ENCODE measurements at regions not wholly inside any gene's neighbourhood (a gene's known extent, or its start where the extent isn't known, plus 50 kb on each side); places are given as distances from the start of the nearest gene placed in this dataset.
"Not testable (repeated sequence)": the region's sequence is repeated elsewhere in the genome, so short reads cannot be mapped to it uniquely, and the experiment has no call there.

- no peak for DNase-seq (ENCODE audit: low spot score)
These were observed 1705.5 kb upstream of the PIK3C3 start for GRCh38 chr18:40249390-40250080.

GRCh38 chr18:40245612-40246011 lies 1709.4 kb upstream of the PIK3C3 start:
- DNase-seq (ENCODE audit: low spot score), result not testable (repeated sequence)

DNA sequence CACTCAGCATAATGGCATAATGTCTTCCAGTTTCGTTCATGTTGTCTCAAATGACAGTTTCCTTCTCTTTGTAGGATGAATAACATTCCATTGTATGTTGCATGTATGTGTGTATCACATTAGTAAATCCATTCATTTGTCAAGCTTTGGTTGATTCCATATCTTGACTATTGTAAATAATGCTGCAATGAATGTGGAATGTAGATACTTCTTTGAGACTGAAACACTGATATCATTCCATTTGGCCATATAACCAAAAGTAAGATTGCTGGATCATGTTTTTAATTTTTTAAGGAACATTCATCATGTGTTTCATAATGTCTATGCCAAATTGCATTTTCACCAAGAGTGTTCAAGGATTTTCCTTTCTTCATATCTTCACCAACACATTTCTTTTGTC lies 1711.4 kb upstream of the PIK3C3 start:
- DNase-seq (ENCODE audit: low spot score), result no peak

DNA sequence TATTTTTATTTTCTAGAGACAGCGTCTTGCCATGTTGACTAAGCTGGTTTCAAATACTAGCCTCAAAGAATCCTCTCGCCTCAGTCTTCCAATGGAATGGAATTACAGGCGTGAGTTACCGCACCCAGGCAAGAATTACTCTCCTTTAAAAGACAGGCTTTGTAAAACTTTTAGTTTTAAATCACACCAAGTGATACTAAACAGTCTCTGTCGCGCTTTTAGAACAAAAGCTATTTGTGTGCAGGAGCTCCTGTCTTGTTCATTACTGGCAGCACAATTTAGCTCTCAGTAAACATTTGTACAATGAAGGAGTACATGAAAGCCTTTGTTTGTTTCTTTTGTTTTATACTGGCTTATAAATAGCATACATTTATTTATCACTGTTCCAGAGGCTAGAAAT lies 1719.2 kb upstream of the PIK3C3 start:
- DNase-seq (ENCODE audit: low spot score), result no peak

GRCh38 chr18:40235323-40235722 lies 1719.7 kb upstream of the PIK3C3 start:
- DNase-seq (ENCODE audit: low spot score), result no peak

- DNase-seq (ENCODE audit: low spot score), result no peak
These were observed 1721.0 kb upstream of the PIK3C3 start for GRCh38 chr18:40233931-40234616.

DNA sequence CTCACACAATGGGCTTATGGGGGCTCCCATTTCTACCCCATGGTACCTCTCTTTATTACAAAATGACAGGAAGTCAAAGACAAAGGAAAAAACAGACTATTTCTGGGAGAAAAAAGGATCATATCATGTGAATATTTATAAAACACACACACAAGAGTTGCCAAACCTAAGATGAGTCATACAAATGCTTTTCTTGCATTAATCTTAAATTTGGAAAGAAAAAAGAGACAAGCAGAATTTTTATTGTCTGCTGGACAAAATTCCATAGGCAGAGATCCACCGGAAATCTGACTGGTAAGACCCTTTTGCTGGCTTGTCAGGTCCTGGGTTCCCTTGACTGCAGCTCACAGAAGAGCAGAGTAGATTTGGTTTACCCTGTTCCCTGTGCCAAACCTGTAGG lies 1732.3 kb upstream of the PIK3C3 start:
- DNase-seq (ENCODE audit: low spot score), result no peak

DNA sequence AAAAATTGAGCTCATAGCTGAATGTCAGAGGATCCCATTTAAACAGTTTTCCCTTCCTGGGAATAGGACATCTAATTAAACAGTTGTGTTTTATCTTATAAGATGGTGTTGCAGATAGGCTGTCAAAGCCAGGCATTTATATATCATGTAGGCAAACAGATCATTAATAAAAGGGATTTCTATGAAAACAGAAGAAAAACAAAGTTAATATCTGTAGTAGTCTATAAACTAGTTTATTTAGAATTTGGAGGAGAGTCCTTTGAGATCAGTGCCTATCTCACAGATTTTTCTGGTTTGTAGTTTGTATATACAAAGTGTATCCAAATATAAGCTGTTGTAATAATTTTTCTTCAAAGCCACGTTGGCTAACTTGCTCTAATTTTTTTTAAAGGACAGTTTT lies 1738.2 kb upstream of the PIK3C3 start:
- no peak for DNase-seq (ENCODE audit: low spot score)

DNA sequence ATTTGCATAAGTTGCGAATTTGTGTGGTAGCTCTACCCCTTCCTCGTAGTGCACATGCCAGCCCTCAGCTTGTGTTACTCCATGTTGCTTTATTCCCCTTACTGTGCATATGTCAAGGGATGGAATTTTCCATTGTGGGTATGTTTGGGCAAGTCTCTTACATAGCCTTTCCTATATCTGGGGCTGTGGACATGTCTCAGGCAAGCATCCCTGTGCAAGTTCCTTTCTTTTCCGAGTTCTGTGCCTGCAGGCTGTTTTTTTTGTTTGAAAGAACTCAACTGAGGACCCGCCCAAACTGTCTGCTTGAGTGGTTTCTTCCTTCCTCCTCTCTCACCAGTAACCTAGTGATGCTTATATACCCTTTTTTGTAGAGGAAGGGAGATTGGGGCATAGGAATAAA lies 1739.1 kb upstream of the PIK3C3 start:
- no peak for DNase-seq (ENCODE audit: low spot score)

DNA sequence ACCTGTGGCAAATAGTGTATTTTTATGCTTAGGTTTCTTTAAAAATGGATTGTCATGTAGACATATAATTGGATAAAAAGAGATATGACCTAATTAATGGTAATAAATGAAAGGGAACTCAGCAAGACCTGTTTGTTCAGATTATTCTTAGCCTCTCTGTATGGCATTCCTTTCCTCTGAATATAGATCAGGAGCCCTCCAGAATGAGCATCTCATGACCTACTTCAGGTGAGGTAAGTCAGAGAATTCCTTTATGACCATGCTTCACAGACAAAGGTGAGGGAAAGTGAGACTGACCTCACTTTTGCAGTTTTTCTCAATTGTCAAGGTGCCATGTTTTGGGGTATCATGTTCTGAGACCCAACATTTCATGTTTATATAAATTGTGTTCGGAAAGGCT lies 1744.3 kb upstream of the PIK3C3 start:
- DNase-seq (ENCODE audit: low spot score), result no peak

GRCh38 chr18:40208958-40209357 lies 1746.1 kb upstream of the PIK3C3 start:
- DNase-seq (ENCODE audit: low spot score), result no peak

DNA sequence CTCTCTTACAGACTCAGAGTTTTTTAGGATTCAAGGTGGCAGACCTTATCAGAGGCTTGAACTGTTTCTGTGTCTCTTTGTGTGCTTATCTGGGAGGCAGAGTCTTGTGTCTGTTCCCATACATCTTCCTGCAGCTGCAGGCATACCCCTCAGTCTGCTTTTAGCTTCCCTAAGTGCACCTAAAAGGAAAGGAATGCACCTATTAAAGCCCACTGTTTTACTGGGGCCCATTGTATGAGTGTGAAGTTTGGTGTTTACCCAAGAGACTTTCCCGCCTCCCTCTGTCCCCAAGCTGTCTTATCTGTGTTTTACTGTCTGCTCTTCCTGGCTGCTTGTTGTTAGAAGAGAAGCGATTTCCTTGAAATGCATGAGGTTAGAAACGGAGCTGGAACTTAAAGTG lies 1757.3 kb upstream of the PIK3C3 start:
- no peak for DNase-seq (ENCODE audit: low spot score)

GRCh38 chr18:40186677-40187076 lies 1768.4 kb upstream of the PIK3C3 start:
- DNase-seq (ENCODE audit: low spot score), result no peak

- no peak for DNase-seq (ENCODE audit: low spot score)
These were observed 1775.1 kb upstream of the PIK3C3 start for GRCh38 chr18:40179729-40180461.

DNA sequence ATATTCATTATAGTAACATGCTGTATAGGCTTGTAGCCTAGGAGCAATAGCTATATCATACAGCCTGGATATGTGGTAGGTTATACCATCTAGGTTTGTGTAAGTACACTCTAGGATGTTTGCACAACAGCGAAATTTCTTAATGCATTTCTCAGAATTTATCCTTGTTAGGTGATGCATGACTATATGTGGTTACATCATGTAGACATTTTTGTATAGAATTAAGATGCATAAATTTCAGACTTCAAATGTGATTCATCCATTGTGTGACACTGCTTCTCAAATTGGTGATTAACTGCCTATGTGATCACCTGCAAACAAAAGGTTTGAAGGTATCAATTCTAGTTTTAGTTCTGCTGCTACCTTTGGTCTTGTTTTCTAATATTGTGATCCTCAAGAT lies 1787.0 kb upstream of the PIK3C3 start:
- no peak for DNase-seq (ENCODE audit: low spot score)

DNA sequence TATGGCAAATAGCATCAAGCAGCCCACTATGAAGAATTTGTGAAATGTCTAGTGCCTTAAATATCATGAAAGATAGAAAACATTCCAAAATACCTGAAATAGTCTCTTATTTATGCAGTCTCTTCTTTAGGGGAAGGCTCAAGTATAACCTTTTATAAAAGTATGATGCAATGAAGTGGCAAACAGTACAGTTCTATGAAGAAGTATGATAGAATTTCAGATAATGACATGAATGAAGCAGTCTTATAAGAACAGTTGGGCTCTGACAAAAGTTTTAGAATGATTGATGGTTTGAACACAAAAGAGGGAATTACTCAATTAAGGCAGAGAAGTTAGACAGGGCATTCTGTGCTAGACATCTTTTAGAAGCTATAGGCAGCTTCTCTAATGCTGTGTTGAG lies 1791.8 kb upstream of the PIK3C3 start:
- DNase-seq (ENCODE audit: low spot score), result no peak

DNA sequence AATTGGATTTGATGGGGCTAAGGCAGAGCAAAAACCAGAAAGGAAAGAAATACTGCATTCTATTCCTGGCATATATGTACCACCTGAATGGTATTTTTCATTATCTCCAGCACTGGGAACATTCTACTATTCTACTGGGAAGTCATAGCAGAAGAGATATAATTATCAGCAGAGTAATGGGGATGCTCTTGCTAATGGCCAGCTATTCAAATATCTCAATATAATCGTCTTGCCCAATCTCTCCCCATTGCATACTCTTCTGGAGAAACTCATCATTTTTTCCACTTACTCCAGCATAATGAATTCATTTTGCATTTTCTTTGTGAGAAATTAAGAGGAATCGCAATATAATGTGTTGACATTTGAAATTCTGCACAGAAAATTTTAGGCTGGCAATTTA lies 1794.7 kb upstream of the PIK3C3 start:
- no peak for DNase-seq (ENCODE audit: low spot score)

DNA sequence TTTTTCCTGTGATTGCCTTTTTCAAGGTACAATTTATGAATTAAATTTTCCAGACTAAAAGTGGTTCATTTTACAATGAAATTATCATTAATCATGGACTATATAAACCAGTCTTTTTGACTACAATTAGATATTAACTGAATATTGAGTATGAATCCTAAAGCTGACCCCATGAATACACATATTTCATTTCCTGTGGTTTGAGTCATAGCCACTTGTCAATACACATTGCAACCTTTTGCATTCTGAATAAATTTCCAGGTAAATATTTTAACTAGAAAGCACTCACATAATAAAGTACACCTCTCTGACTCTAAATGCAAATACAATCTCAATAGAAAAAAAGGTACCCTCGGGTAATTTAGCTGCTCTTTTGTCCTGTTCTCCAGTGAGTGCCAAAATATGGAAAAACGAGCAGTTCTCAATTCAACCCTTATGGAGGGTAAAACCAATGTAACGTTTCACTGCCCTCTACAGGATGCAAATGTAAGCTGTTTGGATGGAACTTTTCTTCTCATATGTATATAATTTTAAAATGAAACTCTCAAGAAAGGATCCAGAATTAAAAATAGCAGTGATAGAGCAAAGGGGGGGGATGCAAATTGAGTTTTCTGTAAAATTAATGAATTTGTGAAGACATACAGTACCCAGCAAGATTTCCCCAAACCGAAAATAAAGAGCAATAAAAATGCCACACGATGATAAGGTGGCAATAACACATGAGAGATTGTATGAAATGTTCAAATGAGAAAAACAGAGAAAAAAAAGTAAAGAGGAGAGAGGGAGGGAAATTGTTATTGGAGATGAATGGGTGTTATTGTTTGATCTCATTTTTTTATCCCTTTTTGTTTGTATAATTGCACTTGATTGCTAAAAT lies 1795.7 kb upstream of the PIK3C3 start:
- DNase-seq (ENCODE audit: low spot score), result peak; percentile 33

GRCh38 chr18:40157120-40157519 lies 1797.9 kb upstream of the PIK3C3 start:
- DNase-seq (ENCODE audit: low spot score), result no peak

DNA sequence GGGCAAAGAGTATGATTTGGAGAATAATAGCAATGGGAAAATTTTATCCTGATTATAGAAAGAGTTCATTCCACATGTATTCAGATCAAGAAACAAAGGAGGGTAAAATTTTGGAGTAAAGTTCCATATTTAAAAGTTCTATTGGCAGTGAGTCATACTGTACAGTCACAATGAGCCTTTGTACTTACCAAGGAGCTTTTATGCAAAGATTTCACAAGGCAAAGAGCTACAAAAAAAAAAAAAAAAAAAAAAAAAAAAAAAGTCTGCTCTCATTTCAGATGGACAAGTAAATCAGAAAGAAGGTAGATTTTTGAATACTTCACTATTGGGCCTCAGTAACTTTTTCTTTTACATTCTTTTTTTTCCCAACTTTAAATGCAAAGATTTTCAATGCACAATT lies 1802.2 kb upstream of the PIK3C3 start:
- no peak for DNase-seq (ENCODE audit: low spot score)

- no peak for DNase-seq (ENCODE audit: low spot score)
These were observed 1806.1 kb upstream of the PIK3C3 start for GRCh38 chr18:40148960-40149359.

DNA sequence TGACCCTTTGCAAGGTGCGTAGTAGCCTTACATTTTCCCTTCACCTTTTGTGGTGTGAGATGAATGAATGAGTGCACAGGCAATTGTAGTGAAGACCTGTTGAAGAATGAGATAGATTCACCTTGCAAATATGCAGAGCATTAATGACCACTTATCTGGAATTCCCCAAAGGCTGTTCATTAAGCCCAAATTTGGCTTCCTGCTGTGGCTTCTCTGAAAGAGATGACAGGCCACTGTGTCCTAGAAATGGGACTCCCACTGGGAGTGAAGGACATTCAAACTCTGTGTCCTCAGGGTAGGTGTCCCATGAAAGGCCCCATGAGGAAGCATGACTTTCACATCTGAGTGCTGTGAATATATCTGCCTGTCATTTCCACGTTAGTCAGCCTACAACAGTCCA lies 1821.8 kb upstream of the PIK3C3 start:
- no peak for DNase-seq (ENCODE audit: low spot score)

Measured in kidney capillary endothelial cell (primary cell).